Keratinocyte (primary cell): ENCODE measurements at regions not wholly inside any gene's neighbourhood (a gene's known extent, or its start where the extent isn't known, plus 50 kb on each side); places are given as distances from the start of the nearest gene placed in this dataset.

ENCODE experiments used
- DNase-seq: peaks from one replicate; pipeline ENCODE4 v3.0.0-alpha.2; 2011; ENCODE audit warnings: low read depth, missing footprints, low spot score
- FAIRE-seq: peaks from 2 replicates; lab custom pipeline; 2011; peaks lifted over from hg19 to GRCh38; lab: Jason Lieb, UNC
- H2AFZ ChIP-seq: 2 replicates; pipeline ENCODE4 v1.6.0; 2012; ENCODE audit warnings: low read length, control low read depth, inconsistent platforms; ENCODE audit not compliant: control insufficient read depth
- H3K27ac ChIP-seq: 2 replicates; pipeline ENCODE4 v1.5.1; 2011; ENCODE audit warnings: low read length; ENCODE audit not compliant: control insufficient read depth, insufficient read depth
- H3K27me3 ChIP-seq: 3 replicates; pipeline ENCODE4 v1.6.0; 2011; ENCODE audit warnings: low read length; ENCODE audit not compliant: control insufficient read depth, insufficient read depth; ENCODE audit errors: extremely low read depth
- H3K36me3 ChIP-seq, 2 experiments: 2 replicates in 1 of 2; 3 replicates in 1 of 2; pipeline ENCODE4 v1.5.1; 2011; ENCODE audit warnings: low read length in 2 of 2, mild to moderate bottlenecking in 1 of 2; ENCODE audit not compliant: control insufficient read depth in 2 of 2, insufficient read depth in 2 of 2; ENCODE audit errors: extremely low read depth in 1 of 2
- H3K4me1 ChIP-seq: 3 replicates; pipeline ENCODE4 v1.5.1; 2011; ENCODE audit warnings: low read length; ENCODE audit not compliant: control insufficient read depth, insufficient read depth; ENCODE audit errors: extremely low read depth
- H3K4me2 ChIP-seq: 3 replicates; pipeline ENCODE4 v1.6.0; 2011; ENCODE audit warnings: low read depth, low read length; ENCODE audit not compliant: control insufficient read depth, insufficient read depth; ENCODE audit errors: extremely low read depth
- H3K4me3 ChIP-seq, 3 experiments: fragments of 200-600 bp in 1 of 3; sonication (generic) in 1 of 3; 2 replicates in 2 of 3; 3 replicates in 1 of 3; pipeline ENCODE4 v1.5.1; 2011 to 2016; ENCODE audit warnings: low read length in 3 of 3, mild to moderate bottlenecking in 3 of 3, control low read depth in 2 of 3, inconsistent platforms in 1 of 3, low read depth in 1 of 3, mixed read lengths in 1 of 3, mixed run types in 1 of 3, moderate library complexity in 1 of 3; ENCODE audit not compliant: control insufficient read depth in 2 of 3, insufficient read depth in 2 of 3; ENCODE audit errors: extremely low read depth in 1 of 3
- H3K79me2 ChIP-seq: 2 replicates; pipeline ENCODE4 v1.6.0; 2012; ENCODE audit warnings: low read length; ENCODE audit not compliant: control insufficient read depth, insufficient read depth
- H3K9ac ChIP-seq: 3 replicates; pipeline ENCODE4 v1.6.0; 2011; ENCODE audit warnings: low read length; ENCODE audit not compliant: control insufficient read depth, insufficient read depth; ENCODE audit errors: extremely low read depth
- H3K9me1 ChIP-seq: 3 replicates; pipeline ENCODE4 v1.6.0; 2011; ENCODE audit warnings: low read length; ENCODE audit not compliant: control insufficient read depth, insufficient read depth; ENCODE audit errors: extremely low read depth
- H3K9me3 ChIP-seq: 2 replicates; pipeline ENCODE4 v1.5.1; 2012; ENCODE audit warnings: low read depth, low read length; ENCODE audit not compliant: control insufficient read depth
- H4K20me1 ChIP-seq: 3 replicates; pipeline ENCODE4 v1.6.0; 2011; ENCODE audit warnings: low read length; ENCODE audit not compliant: control insufficient read depth, insufficient read depth; ENCODE audit errors: extremely low read depth
- CTCF ChIP-seq, 3 experiments: IDR thresholded peaks in 1 of 3; conservative IDR thresholded peaks in 1 of 3; optimal IDR thresholded peaks in 1 of 3; 2 replicates in 2 of 3; 3 replicates in 1 of 3; pipeline versions ENCODE3 to v1.5.1; 2011; ENCODE audit warnings: low read length in 3 of 3, mild to moderate bottlenecking in 3 of 3, moderate library complexity in 2 of 3, control low read depth in 1 of 3, inconsistent platforms in 1 of 3; ENCODE audit not compliant: insufficient read depth in 2 of 3; ENCODE audit errors: extremely low read depth in 1 of 3
- EZH2 ChIP-seq: IDR thresholded peaks from one replicate; pipeline ENCODE4 v1.6.1; 2012; ENCODE audit warnings: inconsistent platforms, mild to moderate bottlenecking, low read length, moderate library complexity
- dilution Hi-C: fragments of 300-500 bp; cut with MboI; formaldehyde crosslinking; loops from one replicate; pipeline ENCODE4 v1.7.0; 2020; ENCODE audit warnings: low sequenced_read_pairs; ENCODE audit not compliant: extremely low pct_ligation_motif_present

- no peaks in the 10 kb centered on the region for H3K9me3 ChIP-seq
- peaks cover 3% of the 10 kb centered on the region for H3K4me1 ChIP-seq
- no peak overlapping the region for H3K4me3 ChIP-seq
- no peak for DNase-seq
- H3K27me3 ChIP-seq = no peaks in the 10 kb centered on the region
- no peak overlapping the region for H3K4me2 ChIP-seq
- H3K9ac ChIP-seq = no peak overlapping the region
- no peaks in the 10 kb centered on the region for H3K9me1 ChIP-seq
- dilution Hi-C loops = no loop called here
- no peaks in the 10 kb centered on the region for H4K20me1 ChIP-seq
- H3K79me2 ChIP-seq = no peaks in the 10 kb centered on the region
- no peak overlapping the region for H2AFZ ChIP-seq
- H3K27ac ChIP-seq = no peak overlapping the region
- no peaks in the 10 kb centered on the region for H3K36me3 ChIP-seq
- FAIRE-seq = no peak
- TF ChIP-seq CTCF (optimal IDR thresholded peaks at IDR 0.05 in 1 of 3, IDR thresholded peaks at IDR 0.05 in 1 of 3, conservative IDR thresholded peaks at IDR 0.05 in 1 of 3; ENCODE audit: extremely low read depth in 1 of 3, insufficient read depth in 2 of 3, low read length in 3 of 3) (no peak), EZH2 (no peak)
These were observed 530.7 kb upstream of the SLITRK1 start for GRCh38 chr13:84413016-84413415.

DNA sequence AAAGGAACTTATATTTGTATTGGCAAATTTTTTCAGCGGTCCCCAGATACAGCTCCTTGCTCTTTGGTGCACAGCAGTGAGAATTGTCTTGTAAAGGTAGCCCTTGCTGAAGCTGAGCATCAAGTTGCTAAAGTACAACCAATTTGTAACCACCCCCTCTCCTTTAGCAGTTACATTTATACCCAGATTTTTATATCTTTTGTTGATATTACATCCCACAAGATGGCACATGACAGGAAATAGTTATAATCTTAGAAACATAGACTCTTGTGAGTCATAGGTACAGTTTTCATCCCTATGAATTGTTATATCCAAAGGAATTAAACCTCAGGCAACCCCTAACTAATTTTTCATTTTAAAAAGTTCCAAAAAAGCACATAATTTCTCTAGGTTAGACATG is 523.0 kb upstream of the SLITRK1 start:
- no peak overlapping the region for H3K4me3 ChIP-seq
- TF ChIP-seq EZH2 (no peak), CTCF (optimal IDR thresholded peaks at IDR 0.05 in 1 of 3, IDR thresholded peaks at IDR 0.05 in 1 of 3, conservative IDR thresholded peaks at IDR 0.05 in 1 of 3; ENCODE audit: extremely low read depth in 1 of 3, insufficient read depth in 2 of 3, low read length in 3 of 3) (no peak)
- H3K27me3 ChIP-seq = no peaks in the 10 kb centered on the region
- no peak for FAIRE-seq
- H2AFZ ChIP-seq = no peak overlapping the region
- dilution Hi-C loops = no loop called here
- no peaks in the 10 kb centered on the region for H3K9me3 ChIP-seq
- H3K79me2 ChIP-seq = no peaks in the 10 kb centered on the region
- no peaks in the 10 kb centered on the region for H4K20me1 ChIP-seq
- H3K9ac ChIP-seq = no peak overlapping the region
- no peak overlapping the region for H3K27ac ChIP-seq
- no peak for DNase-seq
- H3K4me1 ChIP-seq = peaks cover 12% of the 10 kb centered on the region
- H3K36me3 ChIP-seq = no peaks in the 10 kb centered on the region
- H3K9me1 ChIP-seq = no peaks in the 10 kb centered on the region
- H3K4me2 ChIP-seq = no peak overlapping the region
